Brain microvascular endothelial cell (primary cell): ENCODE measurements at regions not wholly inside any gene's neighbourhood (a gene's known extent, or its start where the extent isn't known, plus 50 kb on each side); places are given as distances from the start of the nearest gene placed in this dataset.

Source experiments
- DNase-seq: peaks from one replicate; pipeline ENCODE4 v3.0.0-alpha.2; 2020
- H3K27ac ChIP-seq: fragments of 250-450 bp; sonication (Bioruptor Pico); 2 replicates; pipeline ENCODE4 v1.5.1; 2020; ENCODE audit warnings: mild to moderate bottlenecking, moderate library complexity
- H3K27me3 ChIP-seq: fragments of 250-450 bp; sonication (Bioruptor Pico); replicated peaks from 2 replicates; pipeline ENCODE4 v1.5.1; 2020; ENCODE audit warnings: mild to moderate bottlenecking
- H3K36me3 ChIP-seq: fragments of 250-450 bp; sonication (Bioruptor Pico); replicated peaks from 2 replicates; pipeline ENCODE4 v1.5.1; 2020; ENCODE audit warnings: mild to moderate bottlenecking
- H3K4me3 ChIP-seq: 2 replicates; pipeline ENCODE4 v1.5.1; 2011; ENCODE audit warnings: low read depth, mild to moderate bottlenecking, control low read depth, low read length, moderate library complexity
- in situ Hi-C: cut with HindIII; loops from 2 replicates; pipeline ENCODE4 v1.10.0; 2017; ENCODE audit warnings: low sequenced_read_pairs, low pct_ligation_motif_present
- TF ChIP-seq, protein P1 (sequence below): IDR thresholded peaks from 2 replicates; pipeline ENCODE4 v1.5.1; 2011; ENCODE audit warnings: low read depth, mild to moderate bottlenecking, moderate library complexity, low read length, control low read depth, inconsistent platforms; ENCODE audit errors: missing control alignments

DNA sequence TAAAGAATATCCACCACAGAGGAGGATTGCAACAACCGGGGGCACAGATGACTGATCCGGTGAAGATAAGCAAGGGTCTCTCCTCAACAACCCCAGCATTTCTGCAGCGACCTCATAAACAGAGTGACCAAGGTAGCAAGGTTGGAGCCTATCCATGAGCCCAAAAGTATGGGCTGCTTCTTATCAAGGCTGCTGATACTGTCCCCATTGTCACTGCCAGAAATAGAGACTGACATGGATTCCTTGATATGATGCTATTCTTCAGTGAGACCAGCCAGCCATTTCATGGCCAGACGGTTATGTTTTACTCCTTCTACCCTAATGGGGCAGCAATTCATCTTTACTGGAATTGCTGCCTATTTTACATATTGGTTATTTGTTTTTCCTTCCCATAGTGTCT, 61.9 kb upstream of the ARHGAP5 start:
- in situ Hi-C loops, result no loop called here
- Histone ChIP-seq H3K36me3 (no peaks in the 10 kb centered on the region), H3K27me3 (no peaks in the 10 kb centered on the region), H3K27ac (no peak overlapping the region), H3K4me3 (no peak overlapping the region)
- TF ChIP-seq, protein P1, sequence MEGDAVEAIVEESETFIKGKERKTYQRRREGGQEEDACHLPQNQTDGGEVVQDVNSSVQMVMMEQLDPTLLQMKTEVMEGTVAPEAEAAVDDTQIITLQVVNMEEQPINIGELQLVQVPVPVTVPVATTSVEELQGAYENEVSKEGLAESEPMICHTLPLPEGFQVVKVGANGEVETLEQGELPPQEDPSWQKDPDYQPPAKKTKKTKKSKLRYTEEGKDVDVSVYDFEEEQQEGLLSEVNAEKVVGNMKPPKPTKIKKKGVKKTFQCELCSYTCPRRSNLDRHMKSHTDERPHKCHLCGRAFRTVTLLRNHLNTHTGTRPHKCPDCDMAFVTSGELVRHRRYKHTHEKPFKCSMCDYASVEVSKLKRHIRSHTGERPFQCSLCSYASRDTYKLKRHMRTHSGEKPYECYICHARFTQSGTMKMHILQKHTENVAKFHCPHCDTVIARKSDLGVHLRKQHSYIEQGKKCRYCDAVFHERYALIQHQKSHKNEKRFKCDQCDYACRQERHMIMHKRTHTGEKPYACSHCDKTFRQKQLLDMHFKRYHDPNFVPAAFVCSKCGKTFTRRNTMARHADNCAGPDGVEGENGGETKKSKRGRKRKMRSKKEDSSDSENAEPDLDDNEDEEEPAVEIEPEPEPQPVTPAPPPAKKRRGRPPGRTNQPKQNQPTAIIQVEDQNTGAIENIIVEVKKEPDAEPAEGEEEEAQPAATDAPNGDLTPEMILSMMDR, result no peak
- DNase-seq, result no peak

DNA sequence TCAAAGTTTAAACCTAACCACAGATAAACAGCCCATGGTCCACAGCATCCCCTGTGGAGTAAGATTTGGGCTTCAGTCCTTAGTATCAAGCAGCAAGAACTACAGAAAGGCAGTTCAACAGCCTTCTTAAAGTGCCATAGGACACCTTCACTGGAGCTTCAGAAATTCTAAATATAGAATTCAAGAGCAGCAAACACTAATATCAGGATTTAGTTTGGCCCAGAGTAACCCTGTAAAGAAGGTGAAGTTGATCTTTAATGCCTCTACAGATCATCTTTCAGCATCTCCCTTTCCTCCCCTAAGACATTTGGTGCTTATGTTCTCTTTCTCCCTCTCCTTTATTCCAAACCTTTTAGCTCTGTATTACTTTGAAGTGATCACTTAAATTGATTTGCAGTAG, 59.5 kb upstream of the ARHGAP5 start:
- no peak overlapping the region for H3K27ac ChIP-seq
- H3K27me3 ChIP-seq, result no peaks in the 10 kb centered on the region
- H3K4me3 ChIP-seq, result no peak overlapping the region
- TF ChIP-seq, protein P1, result no peak
- DNase-seq, result no peak
- in situ Hi-C loops, result no loop called here
- H3K36me3 ChIP-seq, result no peaks in the 10 kb centered on the region

DNA sequence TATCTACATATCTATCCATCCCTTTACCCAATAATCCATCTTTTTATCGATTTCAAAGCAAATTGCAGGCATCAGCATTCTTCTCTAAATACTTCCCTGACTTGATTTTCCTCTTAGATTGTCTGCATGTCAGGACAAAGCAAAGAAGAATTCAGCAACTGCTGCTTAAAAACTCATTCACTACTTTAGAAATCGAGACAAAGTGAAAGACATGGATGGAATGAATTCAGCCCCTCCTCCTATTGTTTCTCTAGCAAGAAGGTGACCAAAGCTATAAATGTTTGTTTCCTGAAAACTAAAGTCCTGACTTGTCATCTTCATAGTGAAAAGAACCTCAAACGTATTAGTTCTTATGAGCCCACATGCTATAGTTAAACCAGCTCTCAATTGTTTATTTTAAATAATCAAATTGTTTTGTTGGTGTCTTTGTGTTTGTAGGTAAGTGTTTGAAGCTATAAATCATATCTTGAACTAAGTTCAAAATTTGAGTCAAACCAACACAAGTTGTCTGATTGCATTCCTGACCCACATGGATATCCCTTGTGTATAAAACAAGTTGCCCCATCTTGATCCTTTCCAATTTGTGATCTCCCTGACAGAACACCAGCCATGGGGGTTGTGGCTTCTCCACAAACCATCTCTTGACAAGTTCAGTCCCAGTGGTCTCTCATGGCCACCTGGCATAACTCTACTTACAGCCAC, 58.6 kb upstream of the ARHGAP5 start:
- Histone ChIP-seq H3K36me3 (no peaks in the 10 kb centered on the region), H3K27ac (no peak overlapping the region), H3K4me3 (no peak overlapping the region), H3K27me3 (no peaks in the 10 kb centered on the region)
- in situ Hi-C loops, result no loop called here
- no peak for DNase-seq
- TF ChIP-seq, protein P1, result no peak

DNA sequence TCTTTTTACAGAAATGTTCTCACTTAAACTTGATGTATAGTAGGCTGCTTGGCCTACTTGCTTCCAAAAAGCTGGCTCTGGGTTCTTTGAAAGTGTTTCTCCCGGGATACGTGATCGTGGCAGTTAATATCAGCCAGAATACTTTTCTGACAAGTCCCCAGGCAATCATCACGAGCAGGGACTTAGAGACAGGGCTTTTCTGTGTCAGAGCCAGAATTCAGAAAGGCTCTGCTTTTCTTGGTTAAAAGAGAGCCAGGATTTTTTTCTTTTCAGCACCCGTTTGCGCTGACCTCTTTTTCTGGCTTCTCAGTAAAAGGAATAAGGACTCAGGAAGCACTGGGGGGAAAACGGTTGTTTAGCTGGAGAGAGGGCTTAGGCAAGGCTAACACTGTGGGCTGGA, 57.8 kb upstream of the ARHGAP5 start:
- Histone ChIP-seq H3K27ac (no peak overlapping the region), H3K27me3 (no peaks in the 10 kb centered on the region), H3K36me3 (no peaks in the 10 kb centered on the region), H3K4me3 (no peak overlapping the region)
- TF ChIP-seq, protein P1, result no peak
- no peak for DNase-seq
- in situ Hi-C loops, result no loop called here

DNA sequence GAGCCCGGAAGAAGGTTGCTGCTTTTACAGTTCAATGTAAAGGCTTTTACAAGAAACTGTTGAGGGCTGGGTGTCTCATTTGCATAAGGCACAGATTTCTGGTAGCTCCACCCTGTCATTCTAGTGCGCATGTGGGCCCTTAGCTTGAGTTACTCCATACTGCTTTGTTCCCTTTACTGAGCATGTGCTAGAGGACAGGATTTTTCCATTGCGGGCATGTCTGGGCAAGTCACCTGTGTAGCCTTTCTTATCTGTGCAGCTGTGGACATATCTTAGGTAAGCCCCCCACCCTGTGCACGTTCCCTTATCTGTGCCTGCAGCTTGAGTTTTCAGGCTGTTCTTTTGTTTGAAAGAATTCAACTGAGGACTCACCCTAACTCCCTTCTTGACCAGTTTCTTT, 56.2 kb upstream of the ARHGAP5 start:
- TF ChIP-seq, protein P1, result no peak
- in situ Hi-C loops, result no loop called here
- no peaks in the 10 kb centered on the region for H3K27me3 ChIP-seq

DNA sequence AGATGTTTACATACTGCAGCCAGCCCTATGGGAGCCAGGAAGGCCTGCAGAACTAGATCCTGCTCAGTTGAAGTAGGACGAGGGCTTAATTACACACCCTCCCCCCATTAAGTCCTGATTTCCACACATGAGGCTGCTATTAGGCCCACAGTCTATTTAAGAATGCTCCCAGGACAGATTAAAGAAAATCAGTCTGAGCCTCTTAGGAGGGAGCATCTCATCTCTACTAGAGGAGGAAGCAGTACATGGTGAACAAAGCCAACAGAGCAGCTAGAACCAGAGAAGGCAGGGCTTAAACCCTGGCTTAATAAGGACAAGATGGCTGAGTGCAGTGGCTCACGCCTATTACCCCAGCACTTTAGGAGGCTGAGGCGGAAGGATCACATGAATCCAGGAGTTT, 55.8 kb upstream of the ARHGAP5 start:
- in situ Hi-C loops, result no loop called here
- TF ChIP-seq, protein P1, result no peak
- Histone ChIP-seq H3K27ac (no peak overlapping the region), H3K36me3 (no peaks in the 10 kb centered on the region), H3K4me3 (no peak overlapping the region), H3K27me3 (no peaks in the 10 kb centered on the region)
- no peak for DNase-seq

More for the DNA sequence above, 56.2 kb upstream of the ARHGAP5 start:
- H3K4me3 ChIP-seq, result no peak overlapping the region
- no peaks in the 10 kb centered on the region for H3K36me3 ChIP-seq
- DNase-seq, result no peak
- H3K27ac ChIP-seq, result no peak overlapping the region
